ENCODE measurements at regions not wholly inside any gene's neighbourhood (a gene's known extent, or its start where the extent isn't known, plus 50 kb on each side); places are given as distances from the start of the nearest gene placed in this dataset.

DNA sequence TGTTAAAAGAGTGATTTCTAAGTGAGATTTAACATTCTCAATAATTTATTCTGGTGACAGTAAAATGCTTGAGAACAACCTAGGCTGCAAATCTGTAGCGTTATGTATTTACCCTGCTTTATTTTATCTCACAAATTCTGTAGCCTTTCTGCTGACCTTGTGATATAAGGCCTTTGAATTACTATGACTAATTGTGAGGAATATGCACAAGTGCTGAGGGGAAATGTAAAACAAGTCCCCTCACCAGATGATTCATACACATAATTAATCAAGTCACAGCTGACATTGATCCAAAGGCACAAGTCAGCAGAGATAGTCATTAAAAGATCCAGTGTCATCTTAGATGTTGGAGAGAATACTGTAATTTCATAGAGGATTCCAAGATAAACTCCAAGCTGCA lies 992.7 kb upstream of the USP15 start:
- TF ChIP-seq, protein P1, sequence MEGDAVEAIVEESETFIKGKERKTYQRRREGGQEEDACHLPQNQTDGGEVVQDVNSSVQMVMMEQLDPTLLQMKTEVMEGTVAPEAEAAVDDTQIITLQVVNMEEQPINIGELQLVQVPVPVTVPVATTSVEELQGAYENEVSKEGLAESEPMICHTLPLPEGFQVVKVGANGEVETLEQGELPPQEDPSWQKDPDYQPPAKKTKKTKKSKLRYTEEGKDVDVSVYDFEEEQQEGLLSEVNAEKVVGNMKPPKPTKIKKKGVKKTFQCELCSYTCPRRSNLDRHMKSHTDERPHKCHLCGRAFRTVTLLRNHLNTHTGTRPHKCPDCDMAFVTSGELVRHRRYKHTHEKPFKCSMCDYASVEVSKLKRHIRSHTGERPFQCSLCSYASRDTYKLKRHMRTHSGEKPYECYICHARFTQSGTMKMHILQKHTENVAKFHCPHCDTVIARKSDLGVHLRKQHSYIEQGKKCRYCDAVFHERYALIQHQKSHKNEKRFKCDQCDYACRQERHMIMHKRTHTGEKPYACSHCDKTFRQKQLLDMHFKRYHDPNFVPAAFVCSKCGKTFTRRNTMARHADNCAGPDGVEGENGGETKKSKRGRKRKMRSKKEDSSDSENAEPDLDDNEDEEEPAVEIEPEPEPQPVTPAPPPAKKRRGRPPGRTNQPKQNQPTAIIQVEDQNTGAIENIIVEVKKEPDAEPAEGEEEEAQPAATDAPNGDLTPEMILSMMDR (IDR thresholded peaks at IDR 0.05), result no peak
- no peak for TF ChIP-seq POLR2A (IDR thresholded peaks at IDR 0.05)
